ENCODE measurements at regions not wholly inside any gene's neighbourhood (a gene's known extent, or its start where the extent isn't known, plus 50 kb on each side); places are given as distances from the start of the nearest gene placed in this dataset.

DNA sequence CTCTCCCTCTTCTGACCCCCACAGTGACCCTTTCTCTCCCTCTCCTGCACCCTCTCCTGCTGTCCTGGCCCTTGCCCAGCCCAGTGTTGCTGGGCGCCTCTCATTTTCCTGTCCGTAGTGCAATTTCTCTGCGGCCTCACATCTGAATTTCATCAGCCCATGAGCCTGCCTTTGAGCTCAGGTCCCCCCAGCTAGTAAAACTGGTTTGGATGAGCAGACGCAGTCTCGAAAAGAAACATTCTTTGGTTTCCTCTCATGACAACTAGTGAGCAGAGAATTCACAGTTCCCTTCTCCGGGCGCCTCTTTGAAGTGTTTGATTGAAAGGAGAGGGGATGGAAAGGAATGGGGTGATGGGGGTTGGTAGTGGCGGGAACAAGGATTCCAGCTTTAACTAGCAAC is 126.0 kb upstream of the CADM1 start:
- no peak for ATAC-seq
- H3K27me3 ChIP-seq: peaks cover 17% of the 10 kb centered on the region
- 58 to 90% methylated on average over 2 to 5 of the region's 8 CpGs for WGBS, 2 donors (ENCODE audit: low coverage in 1 of 2)
- TF ChIP-seq, protein P1, sequence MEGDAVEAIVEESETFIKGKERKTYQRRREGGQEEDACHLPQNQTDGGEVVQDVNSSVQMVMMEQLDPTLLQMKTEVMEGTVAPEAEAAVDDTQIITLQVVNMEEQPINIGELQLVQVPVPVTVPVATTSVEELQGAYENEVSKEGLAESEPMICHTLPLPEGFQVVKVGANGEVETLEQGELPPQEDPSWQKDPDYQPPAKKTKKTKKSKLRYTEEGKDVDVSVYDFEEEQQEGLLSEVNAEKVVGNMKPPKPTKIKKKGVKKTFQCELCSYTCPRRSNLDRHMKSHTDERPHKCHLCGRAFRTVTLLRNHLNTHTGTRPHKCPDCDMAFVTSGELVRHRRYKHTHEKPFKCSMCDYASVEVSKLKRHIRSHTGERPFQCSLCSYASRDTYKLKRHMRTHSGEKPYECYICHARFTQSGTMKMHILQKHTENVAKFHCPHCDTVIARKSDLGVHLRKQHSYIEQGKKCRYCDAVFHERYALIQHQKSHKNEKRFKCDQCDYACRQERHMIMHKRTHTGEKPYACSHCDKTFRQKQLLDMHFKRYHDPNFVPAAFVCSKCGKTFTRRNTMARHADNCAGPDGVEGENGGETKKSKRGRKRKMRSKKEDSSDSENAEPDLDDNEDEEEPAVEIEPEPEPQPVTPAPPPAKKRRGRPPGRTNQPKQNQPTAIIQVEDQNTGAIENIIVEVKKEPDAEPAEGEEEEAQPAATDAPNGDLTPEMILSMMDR (IDR thresholded peaks at IDR 0.05): no peak
- TF ChIP-seq POLR2A (IDR thresholded peaks at IDR 0.05) (no peak), EP300 (IDR thresholded peaks at IDR 0.05) (no peak), POLR2AphosphoS5 (IDR thresholded peaks at IDR 0.05) (no peak)
- H3K27ac ChIP-seq: no peak overlapping the region
- no peak overlapping the region for H3K4me3 ChIP-seq
- no peaks in the 10 kb centered on the region for H3K9me3 ChIP-seq
- H3K4me1 ChIP-seq: no peaks in the 10 kb centered on the region
- no peaks in the 10 kb centered on the region for H3K36me3 ChIP-seq

DNA sequence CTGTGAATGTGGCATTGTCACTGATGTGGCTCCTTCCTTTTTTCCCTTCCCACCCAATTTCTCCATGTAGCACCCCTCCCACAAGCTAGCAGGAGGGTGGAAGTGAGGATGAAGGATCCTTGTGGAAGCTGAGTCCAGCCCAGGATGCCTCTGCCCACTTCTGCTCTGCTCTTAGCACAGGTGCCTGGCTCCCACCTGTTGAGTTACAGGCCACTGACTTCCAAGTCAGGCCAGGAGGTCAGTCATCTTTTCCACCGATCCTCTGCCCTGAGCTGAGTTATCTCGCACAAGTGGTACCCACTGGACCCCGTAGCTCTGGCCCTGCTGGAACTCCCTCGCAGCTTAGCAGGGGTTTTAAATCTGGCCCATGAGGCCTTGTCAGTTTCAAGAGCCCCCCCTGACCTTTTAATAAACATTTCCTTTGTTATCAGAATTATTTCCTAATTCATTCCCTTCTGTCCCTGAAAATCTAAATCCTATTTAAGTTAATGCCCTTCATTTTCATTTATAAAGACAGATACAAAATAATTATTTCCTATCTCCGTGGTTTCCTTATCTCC is 125.3 kb upstream of the CADM1 start:
- Histone ChIP-seq H3K27ac (no peak overlapping the region), H3K27me3 (peaks cover 17% of the 10 kb centered on the region), H3K4me1 (no peaks in the 10 kb centered on the region), H3K36me3 (no peaks in the 10 kb centered on the region), H3K9me3 (no peaks in the 10 kb centered on the region), H3K4me3 (no peak overlapping the region)
- 67 to 90% methylated on average over 1 to 4 of the region's 5 CpGs for WGBS, 2 donors (ENCODE audit: low coverage in 1 of 2)
- TF ChIP-seq, protein P1 (IDR thresholded peaks at IDR 0.05): no peak
- TF ChIP-seq POLR2A (IDR thresholded peaks at IDR 0.05) (no peak), POLR2AphosphoS5 (IDR thresholded peaks at IDR 0.05) (no peak), EP300 (IDR thresholded peaks at IDR 0.05) (no peak)
- no peak for ATAC-seq

DNA sequence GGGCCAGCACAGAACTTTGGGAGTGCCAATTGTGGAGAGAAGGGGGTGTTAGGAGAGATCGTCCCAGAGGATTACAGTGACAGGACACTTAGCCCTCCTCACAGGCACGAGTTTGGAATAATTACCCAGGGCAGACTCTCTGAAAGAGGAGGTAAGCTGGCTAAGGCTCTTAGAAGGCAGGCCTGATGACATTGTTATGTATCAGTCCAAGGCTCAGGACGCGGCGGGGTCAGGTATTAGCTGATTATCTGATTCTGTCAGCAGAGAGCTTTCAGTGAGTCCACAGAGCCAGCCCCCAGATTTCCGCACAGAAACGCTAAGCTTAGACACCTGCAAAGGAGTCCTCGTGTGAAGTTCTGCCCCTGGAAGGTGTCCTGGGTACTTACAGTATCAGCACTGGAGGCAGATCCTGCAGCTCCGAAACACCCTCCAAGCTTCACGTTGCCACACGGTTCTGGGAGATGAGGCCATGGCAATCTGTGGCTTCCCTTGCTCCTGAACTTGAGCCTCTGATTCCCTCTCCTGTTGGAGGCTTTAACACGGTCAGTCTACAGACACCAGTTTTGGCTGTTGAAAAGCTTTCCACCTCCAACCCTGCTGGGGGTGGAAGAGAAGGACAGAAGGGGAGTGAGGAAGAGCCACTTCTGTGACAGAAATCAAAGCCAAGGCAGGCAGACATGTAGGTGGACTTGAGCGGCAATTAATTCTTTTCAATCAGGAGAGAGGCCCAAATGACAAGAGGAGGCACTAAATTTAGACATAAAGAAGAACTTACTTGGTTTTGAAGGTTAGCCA is 123.6 kb upstream of the CADM1 start:
- H3K9me3 ChIP-seq: no peaks in the 10 kb centered on the region
- H3K36me3 ChIP-seq: no peaks in the 10 kb centered on the region
- TF ChIP-seq, protein P1 (IDR thresholded peaks at IDR 0.05): no peak
- no peak overlapping the region for H3K27ac ChIP-seq
- peaks cover 0 to 6% (median 4%) of the 10 kb centered on the region in 3 donors for H3K4me1 ChIP-seq
- WGBS, 2 donors (ENCODE audit: low coverage in 1 of 2): 95 to 100% methylated on average over 2 to 3 of the region's 13 CpGs
- ATAC-seq: no peak
- peaks cover 17% of the 10 kb centered on the region for H3K27me3 ChIP-seq
- H3K4me3 ChIP-seq: no peak overlapping the region

DNA sequence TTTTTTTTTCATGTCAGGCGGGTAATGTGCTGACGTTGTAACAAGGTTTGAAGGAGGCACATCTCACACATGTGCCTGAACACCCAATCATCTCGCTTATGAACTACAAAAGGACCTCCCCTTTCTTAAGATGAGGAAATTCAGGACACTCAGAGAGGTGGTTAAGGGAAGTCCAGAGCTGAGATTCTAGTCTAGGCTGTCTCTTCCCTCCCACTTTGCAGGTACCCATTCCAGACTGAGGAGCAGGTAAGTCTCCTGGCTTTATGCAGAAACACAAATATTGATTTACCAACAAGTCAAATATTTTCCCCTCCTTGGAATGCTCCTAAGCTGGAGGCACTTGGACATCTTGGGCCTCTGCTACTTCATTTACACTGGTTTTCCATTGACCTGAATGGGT is 122.9 kb upstream of the CADM1 start:
- TF ChIP-seq EP300 (IDR thresholded peaks at IDR 0.05): no peak
- TF ChIP-seq, protein P1 (IDR thresholded peaks at IDR 0.05): no peak
- TF ChIP-seq POLR2A (IDR thresholded peaks at IDR 0.05): no peak
- no peak for TF ChIP-seq POLR2AphosphoS5 (IDR thresholded peaks at IDR 0.05)
- H3K4me3 ChIP-seq: no peak overlapping the region
- WGBS, 2 donors (ENCODE audit: low coverage in 1 of 2): 86 to 90% methylated on average over 3 of the region's 3 CpGs
- peaks cover 15% of the 10 kb centered on the region for H3K27me3 ChIP-seq
- no peaks in the 10 kb centered on the region for H3K36me3 ChIP-seq
- H3K27ac ChIP-seq: no peak overlapping the region
- no peaks in the 10 kb centered on the region for H3K9me3 ChIP-seq
- ATAC-seq: no peak
- H3K4me1 ChIP-seq: peaks cover 2 to 14% (median 8%) of the 10 kb centered on the region in 3 donors

DNA sequence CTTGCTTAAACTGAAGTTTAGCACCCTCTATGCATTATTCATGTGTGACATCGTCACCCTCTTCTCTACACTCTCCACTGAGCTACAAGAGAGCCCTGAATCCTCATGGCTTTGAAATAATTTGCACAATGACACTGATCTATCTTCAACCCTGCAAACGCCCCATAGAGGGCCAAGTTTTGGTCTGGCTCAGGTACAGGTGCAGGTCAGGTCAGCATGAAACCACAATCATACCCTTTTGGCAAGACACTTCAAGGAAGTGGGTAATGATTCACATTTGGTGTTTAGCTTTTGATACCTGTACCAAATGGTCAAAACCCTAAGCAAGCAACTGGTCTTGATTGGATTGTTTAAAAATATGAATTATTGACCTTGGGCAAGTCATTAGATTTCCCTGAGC is 122.2 kb upstream of the CADM1 start:
- WGBS, 2 donors (ENCODE audit: low coverage in 1 of 2): 89 to 100% methylated on average over 1 of the region's 2 CpGs
- H3K36me3 ChIP-seq: no peaks in the 10 kb centered on the region

More for the DNA sequence above, 122.2 kb upstream of the CADM1 start:
- H3K27ac ChIP-seq: no peak overlapping the region
- peaks cover 2 to 14% (median 8%) of the 10 kb centered on the region in 3 donors for H3K4me1 ChIP-seq
- TF ChIP-seq, protein P1 (IDR thresholded peaks at IDR 0.05): no peak
- TF ChIP-seq POLR2A (IDR thresholded peaks at IDR 0.05) (no peak), POLR2AphosphoS5 (IDR thresholded peaks at IDR 0.05) (no peak), EP300 (IDR thresholded peaks at IDR 0.05) (no peak)
- H3K9me3 ChIP-seq: no peaks in the 10 kb centered on the region
- no peak for ATAC-seq
- peaks cover 9% of the 10 kb centered on the region for H3K27me3 ChIP-seq
- H3K4me3 ChIP-seq: no peak overlapping the region

Data from gastroesophageal sphincter (tissue), 4 donors.